ENCODE measurements at regions not wholly inside any gene's neighbourhood (a gene's known extent, or its start where the extent isn't known, plus 50 kb on each side); places are given as distances from the start of the nearest gene placed in this dataset.
"Not testable (repeated sequence)": the region's sequence is repeated elsewhere in the genome, so short reads cannot be mapped to it uniquely, and the experiment has no call there.

GRCh38 chr5:167393358-167393757 lies 898.1 kb upstream of the WWC1 start:
- no peak for DNase-seq (ENCODE audit: low read depth in 2 of 2)

GRCh38 chr5:167402671-167403070 lies 888.8 kb upstream of the WWC1 start:
- no peak for DNase-seq (ENCODE audit: low read depth in 2 of 2)

- no peak for DNase-seq (ENCODE audit: low read depth in 2 of 2)
Observed at GRCh38 chr5:167406513-167406912, 884.9 kb upstream of the WWC1 start.

GRCh38 chr5:167412556-167412955 lies 878.9 kb upstream of the WWC1 start:
- no peak for DNase-seq (ENCODE audit: low read depth in 2 of 2)

- DNase-seq (ENCODE audit: low read depth in 2 of 2): no peak
Observed at GRCh38 chr5:167413506-167413905, 877.9 kb upstream of the WWC1 start.

- DNase-seq (ENCODE audit: low read depth in 2 of 2): no peak
Observed at GRCh38 chr5:167414611-167415010, 876.8 kb upstream of the WWC1 start.

- no peak for DNase-seq (ENCODE audit: low read depth in 2 of 2)
Observed at GRCh38 chr5:167415779-167416746, 875.4 kb upstream of the WWC1 start.

- DNase-seq (ENCODE audit: low read depth in 2 of 2): no peak
Observed at GRCh38 chr5:167417662-167418061, 873.8 kb upstream of the WWC1 start.

- no peak for DNase-seq (ENCODE audit: low read depth in 2 of 2)
Observed at GRCh38 chr5:167425161-167425560, 866.3 kb upstream of the WWC1 start.

GRCh38 chr5:167426501-167426900 lies 864.9 kb upstream of the WWC1 start:
- no peak for DNase-seq (ENCODE audit: low read depth in 2 of 2)

- not testable (repeated sequence) for DNase-seq (ENCODE audit: low read depth in 2 of 2)
Observed at GRCh38 chr5:167427641-167428040, 863.8 kb upstream of the WWC1 start.

GRCh38 chr5:167440846-167441245 lies 850.6 kb upstream of the WWC1 start:
- DNase-seq (ENCODE audit: low read depth in 2 of 2): no peak

GRCh38 chr5:167442922-167443321 lies 848.5 kb upstream of the WWC1 start:
- DNase-seq (ENCODE audit: low read depth in 2 of 2): no peak

- no peak for DNase-seq (ENCODE audit: low read depth in 2 of 2)
Observed at GRCh38 chr5:167447466-167448375, 843.7 kb upstream of the WWC1 start.

GRCh38 chr5:167448376-167448775 lies 843.1 kb upstream of the WWC1 start:
- no peak for DNase-seq (ENCODE audit: low read depth in 2 of 2)

- DNase-seq (ENCODE audit: low read depth in 2 of 2): no peak
Observed at GRCh38 chr5:167451076-167451475, 840.4 kb upstream of the WWC1 start.

- no peak for DNase-seq (ENCODE audit: low read depth in 2 of 2)
Observed at GRCh38 chr5:167452136-167452535, 839.3 kb upstream of the WWC1 start.

GRCh38 chr5:167453246-167454030 lies 838.0 kb upstream of the WWC1 start:
- no peak for DNase-seq (ENCODE audit: low read depth in 2 of 2)

- no peak for DNase-seq (ENCODE audit: low read depth in 2 of 2)
Observed at GRCh38 chr5:167458412-167458811, 833.0 kb upstream of the WWC1 start.

GRCh38 chr5:167460449-167461020 lies 830.9 kb upstream of the WWC1 start:
- DNase-seq (ENCODE audit: low read depth in 2 of 2): no peak

GRCh38 chr5:167463939-167464338 lies 827.5 kb upstream of the WWC1 start:
- no peak for DNase-seq (ENCODE audit: low read depth in 2 of 2)

Data from activated CD8-positive, alpha-beta memory T cell treated with anti-CD3 and anti-CD28 coated beads for 4 hours (primary cell).